ENCODE measurements at regions not wholly inside any gene's neighbourhood (a gene's known extent, or its start where the extent isn't known, plus 50 kb on each side); places are given as distances from the start of the nearest gene placed in this dataset.

DNA sequence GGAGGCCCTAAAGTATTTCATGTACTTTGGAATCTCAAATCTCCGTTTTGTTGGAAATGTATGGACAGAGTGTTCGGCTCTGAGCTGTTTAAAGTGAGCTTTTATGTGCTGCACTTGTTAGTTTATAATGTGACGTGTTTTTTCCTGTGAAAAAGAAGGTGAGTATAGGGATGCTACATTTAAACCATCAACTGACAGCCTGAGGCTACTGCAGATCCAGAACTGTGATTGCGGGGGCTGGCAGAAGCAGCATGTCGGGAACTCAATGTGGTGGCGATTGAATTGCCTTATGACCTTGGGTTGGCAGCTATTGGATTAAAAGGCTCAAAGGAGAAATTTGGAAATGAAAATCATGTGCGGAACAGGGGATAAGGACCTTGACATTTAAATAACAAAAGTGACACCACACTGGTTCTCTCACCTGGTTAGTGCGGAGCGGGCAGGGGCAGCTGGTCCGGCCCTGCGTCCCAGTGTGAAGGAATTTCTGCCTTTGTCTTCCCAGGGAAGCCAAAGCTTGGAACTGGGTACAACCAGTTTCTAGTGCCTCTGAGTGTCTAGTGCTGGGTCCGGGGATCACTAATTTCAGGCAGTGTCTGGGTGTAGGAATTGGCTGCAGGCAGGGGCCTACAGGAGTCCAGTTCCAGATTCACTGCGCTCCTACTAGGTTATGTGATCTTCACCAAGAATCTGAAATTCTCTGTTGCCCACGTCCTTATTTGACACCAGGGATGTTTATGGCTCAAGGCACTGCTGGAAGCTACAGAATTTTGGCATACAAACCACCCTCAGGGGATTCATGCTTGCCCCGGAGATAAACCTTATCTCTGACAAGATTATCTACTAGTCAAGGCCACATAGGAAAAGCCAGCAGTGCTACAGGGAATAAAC, 120.7 kb upstream of the ERCC6L2 start:
- H3K14ac ChIP-seq (ENCODE audit: low read length): no peak overlapping the region
- H2BK5ac ChIP-seq (ENCODE audit: low read length): no peak overlapping the region
- H3K4ac ChIP-seq (ENCODE audit: low read length): no peak overlapping the region
- no peak overlapping the region for H2BK15ac ChIP-seq (ENCODE audit: low read length)
- no peak overlapping the region for H4K8ac ChIP-seq (ENCODE audit: low read depth, low read length)
- no peak for DNase-seq (ENCODE audit: low spot score)
- no peaks in the 10 kb centered on the region for H3K9me3 ChIP-seq (replicated peaks in 1 of 2; ENCODE audit: control insufficient read depth in 2 of 2, insufficient read depth in 1 of 2, low read depth in 1 of 2, low read length in 2 of 2)
- H4K91ac ChIP-seq (ENCODE audit: low read depth, low read length, poor library complexity): no peak overlapping the region
- no peak overlapping the region for H2BK120ac ChIP-seq (ENCODE audit: low read depth, low read length)
- WGBS, 2 donors (ENCODE audit: extremely low coverage in 2 of 2, insufficient read length in 2 of 2, insufficient replicate concordance in 1 of 2): no CpG with 5 or more reads among the region's 15 CpGs
- no peak overlapping the region for H2AK5ac ChIP-seq (ENCODE audit: low read depth, low read length)
- no peak overlapping the region for H3K4me2 ChIP-seq (ENCODE audit: insufficient read depth, low read length, poor library complexity, severe bottlenecking)
- no peaks in the 10 kb centered on the region for H3K36me3 ChIP-seq (replicated peaks in 1 of 2; ENCODE audit: control insufficient read depth in 2 of 2, insufficient read depth in 2 of 2, low read length in 2 of 2)
- peaks cover 7 to 30% of the 10 kb centered on the region in 2 donors for H3K4me1 ChIP-seq (ENCODE audit: control insufficient read depth in 2 of 2, insufficient read depth in 1 of 2, low read depth in 1 of 2, low read length in 2 of 2)
- H2BK12ac ChIP-seq (ENCODE audit: low read length): no peak overlapping the region
- no peak overlapping the region for H3K9ac ChIP-seq (ENCODE audit: low read depth, low read length, poor library complexity)
- no peak overlapping the region for H3K4me3 ChIP-seq (ENCODE audit: low read length in 2 of 2)
- peaks cover 0 to 10% (median 0%) of the 10 kb centered on the region in 3 experiments for H3K27me3 ChIP-seq (ENCODE audit: control insufficient read depth in 3 of 3, insufficient read depth in 3 of 3, low read depth in 1 of 3, low read length in 3 of 3)
- no peaks in the 10 kb centered on the region for H3K79me1 ChIP-seq (ENCODE audit: low read depth, low read length)
- no peak overlapping the region for H3K18ac ChIP-seq (ENCODE audit: low read length)
- H3K27ac ChIP-seq (replicated peaks; ENCODE audit: low read length): no peak overlapping the region
- H3K23ac ChIP-seq (ENCODE audit: low read depth, low read length, poor library complexity): no peak overlapping the region
- H2AFZ ChIP-seq (ENCODE audit: low read length): peak overlapping the region; percentile 12

- H3K9ac ChIP-seq (ENCODE audit: low read depth, low read length, poor library complexity): no peak overlapping the region
- H3K9me3 ChIP-seq (replicated peaks in 1 of 2; ENCODE audit: control insufficient read depth in 2 of 2, insufficient read depth in 1 of 2, low read depth in 1 of 2, low read length in 2 of 2): no peaks in the 10 kb centered on the region
- no peaks in the 10 kb centered on the region for H3K36me3 ChIP-seq (replicated peaks in 1 of 2; ENCODE audit: control insufficient read depth in 2 of 2, insufficient read depth in 2 of 2, low read length in 2 of 2)
- H4K8ac ChIP-seq (ENCODE audit: low read depth, low read length): no peak overlapping the region
- H2BK15ac ChIP-seq (ENCODE audit: low read length): no peak overlapping the region
- no peak overlapping the region for H2BK120ac ChIP-seq (ENCODE audit: low read depth, low read length)
- H2BK5ac ChIP-seq (ENCODE audit: low read length): no peak overlapping the region
- peaks cover 7 to 30% of the 10 kb centered on the region in 2 donors for H3K4me1 ChIP-seq (ENCODE audit: control insufficient read depth in 2 of 2, insufficient read depth in 1 of 2, low read depth in 1 of 2, low read length in 2 of 2)
- no peak overlapping the region for H3K14ac ChIP-seq (ENCODE audit: low read length)
- H3K79me1 ChIP-seq (ENCODE audit: low read depth, low read length): no peaks in the 10 kb centered on the region
- H2BK12ac ChIP-seq (ENCODE audit: low read length): no peak overlapping the region
- H2AK5ac ChIP-seq (ENCODE audit: low read depth, low read length): no peak overlapping the region
- H3K4me2 ChIP-seq (ENCODE audit: insufficient read depth, low read length, poor library complexity, severe bottlenecking): no peak overlapping the region
- H3K4ac ChIP-seq (ENCODE audit: low read length): no peak overlapping the region
- no CpG with 5 or more reads among the region's 7 CpGs for WGBS, 2 donors (ENCODE audit: extremely low coverage in 2 of 2, insufficient read length in 2 of 2, insufficient replicate concordance in 1 of 2)
- no peak overlapping the region for H3K4me3 ChIP-seq (ENCODE audit: low read length in 2 of 2)
- no peak overlapping the region for H3K18ac ChIP-seq (ENCODE audit: low read length)
- DNase-seq (ENCODE audit: low spot score): no peak
- H3K27ac ChIP-seq (replicated peaks; ENCODE audit: low read length): no peak overlapping the region
- no peak overlapping the region for H4K91ac ChIP-seq (ENCODE audit: low read depth, low read length, poor library complexity)
- no peak overlapping the region for H3K23ac ChIP-seq (ENCODE audit: low read depth, low read length, poor library complexity)
- peaks cover 0 to 10% (median 0%) of the 10 kb centered on the region in 3 experiments for H3K27me3 ChIP-seq (ENCODE audit: control insufficient read depth in 3 of 3, insufficient read depth in 3 of 3, low read depth in 1 of 3, low read length in 3 of 3)
- H2AFZ ChIP-seq (ENCODE audit: low read length): peak overlapping the region; percentile 81
These were observed 121.6 kb upstream of the ERCC6L2 start for GRCh38 chr9:95753762-95754465.

DNA sequence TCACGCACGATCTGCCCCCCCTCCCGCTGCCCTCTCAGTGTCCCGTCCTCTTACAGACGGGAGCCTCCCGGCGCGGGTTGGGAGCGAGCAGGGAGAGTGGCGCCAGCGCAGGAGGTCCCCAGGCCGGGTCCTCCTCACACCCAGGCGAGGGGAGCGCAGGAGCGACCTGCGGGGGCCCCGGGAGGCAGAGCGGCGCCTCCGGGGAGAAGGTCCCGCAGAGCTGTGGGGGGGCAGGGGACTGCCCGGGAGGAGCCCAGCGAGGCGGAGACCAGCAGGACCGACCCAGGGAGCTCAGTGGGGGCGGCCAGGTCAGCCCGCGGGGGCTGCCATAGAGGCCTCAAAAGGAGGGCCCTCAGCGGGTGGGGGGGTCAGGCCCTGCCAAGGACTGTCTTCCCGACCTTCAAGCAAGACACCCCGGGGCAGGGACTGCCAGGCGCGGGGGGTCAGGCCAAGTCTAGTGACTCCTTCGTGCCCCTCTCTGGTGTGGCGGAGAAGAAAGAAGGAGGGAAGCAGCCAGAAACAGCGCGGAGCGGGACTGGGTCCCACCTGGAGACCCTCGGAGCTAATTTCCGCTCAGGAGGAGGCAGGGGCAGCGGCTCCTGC, 123.3 kb upstream of the ERCC6L2 start:
- no peak for DNase-seq (ENCODE audit: low spot score)
- no peak overlapping the region for H3K9ac ChIP-seq (ENCODE audit: low read depth, low read length, poor library complexity)
- H3K27ac ChIP-seq (replicated peaks; ENCODE audit: low read length): no peak overlapping the region
- H2BK12ac ChIP-seq (ENCODE audit: low read length): no peak overlapping the region
- H2BK15ac ChIP-seq (ENCODE audit: low read length): peak overlapping the region; percentile 74
- H3K18ac ChIP-seq (ENCODE audit: low read length): peak overlapping the region; percentile 93
- H3K4me3 ChIP-seq (ENCODE audit: low read length in 2 of 2): peak overlapping the region in 1 of 2 donors; percentile 53
- no peaks in the 10 kb centered on the region for H3K36me3 ChIP-seq (replicated peaks in 1 of 2; ENCODE audit: control insufficient read depth in 2 of 2, insufficient read depth in 2 of 2, low read length in 2 of 2)
- H3K79me1 ChIP-seq (ENCODE audit: low read depth, low read length): no peaks in the 10 kb centered on the region
- H3K9me3 ChIP-seq (replicated peaks in 1 of 2; ENCODE audit: control insufficient read depth in 2 of 2, insufficient read depth in 1 of 2, low read depth in 1 of 2, low read length in 2 of 2): no peaks in the 10 kb centered on the region
- H3K14ac ChIP-seq (ENCODE audit: low read length): no peak overlapping the region
- H3K4me1 ChIP-seq (ENCODE audit: control insufficient read depth in 2 of 2, insufficient read depth in 1 of 2, low read depth in 1 of 2, low read length in 2 of 2): peaks cover 7 to 27% of the 10 kb centered on the region in 2 donors
- H2BK120ac ChIP-seq (ENCODE audit: low read depth, low read length): no peak overlapping the region
- no peak overlapping the region for H2BK5ac ChIP-seq (ENCODE audit: low read length)
- WGBS, 2 donors (ENCODE audit: extremely low coverage in 2 of 2, insufficient read length in 2 of 2, insufficient replicate concordance in 1 of 2): no CpG with 5 or more reads among the region's 41 CpGs
- H4K91ac ChIP-seq (ENCODE audit: low read depth, low read length, poor library complexity): no peak overlapping the region
- H4K8ac ChIP-seq (ENCODE audit: low read depth, low read length): no peak overlapping the region
- no peak overlapping the region for H3K4ac ChIP-seq (ENCODE audit: low read length)
- H2AK5ac ChIP-seq (ENCODE audit: low read depth, low read length): no peak overlapping the region
- H3K23ac ChIP-seq (ENCODE audit: low read depth, low read length, poor library complexity): peak overlapping the region; percentile 82
- no peak overlapping the region for H2AFZ ChIP-seq (ENCODE audit: low read length)
- peaks cover 0 to 10% (median 0%) of the 10 kb centered on the region in 3 experiments for H3K27me3 ChIP-seq (ENCODE audit: control insufficient read depth in 3 of 3, insufficient read depth in 3 of 3, low read depth in 1 of 3, low read length in 3 of 3)
- peak overlapping the region; percentile 58 for H3K4me2 ChIP-seq (ENCODE audit: insufficient read depth, low read length, poor library complexity, severe bottlenecking)

- Histone ChIP-seq H3K27me3 (ENCODE audit: control insufficient read depth in 3 of 3, insufficient read depth in 3 of 3, low read depth in 1 of 3, low read length in 3 of 3) (peaks cover 0 to 10% (median 0%) of the 10 kb centered on the region in 3 experiments), H3K4me1 (ENCODE audit: control insufficient read depth in 2 of 2, insufficient read depth in 1 of 2, low read depth in 1 of 2, low read length in 2 of 2) (peaks cover 7 to 20% of the 10 kb centered on the region in 2 donors), H3K18ac (ENCODE audit: low read length) (no peak overlapping the region), H3K14ac (ENCODE audit: low read length) (no peak overlapping the region), H3K27ac (replicated peaks; ENCODE audit: low read length) (no peak overlapping the region), H3K4me3 (ENCODE audit: low read length in 2 of 2) (no peak overlapping the region), H3K4ac (ENCODE audit: low read length) (no peak overlapping the region), H3K9me3 (replicated peaks in 1 of 2; ENCODE audit: control insufficient read depth in 2 of 2, insufficient read depth in 1 of 2, low read depth in 1 of 2, low read length in 2 of 2) (no peaks in the 10 kb centered on the region), H2BK15ac (ENCODE audit: low read length) (no peak overlapping the region), H4K8ac (ENCODE audit: low read depth, low read length) (no peak overlapping the region), H3K79me1 (ENCODE audit: low read depth, low read length) (no peaks in the 10 kb centered on the region), H3K36me3 (replicated peaks in 1 of 2; ENCODE audit: control insufficient read depth in 2 of 2, insufficient read depth in 2 of 2, low read length in 2 of 2) (no peaks in the 10 kb centered on the region), H2BK12ac (ENCODE audit: low read length) (no peak overlapping the region), H3K4me2 (ENCODE audit: insufficient read depth, low read length, poor library complexity, severe bottlenecking) (no peak overlapping the region), H3K9ac (ENCODE audit: low read depth, low read length, poor library complexity) (no peak overlapping the region), H2BK5ac (ENCODE audit: low read length) (no peak overlapping the region), H2AFZ (ENCODE audit: low read length) (no peak overlapping the region), H2BK120ac (ENCODE audit: low read depth, low read length) (no peak overlapping the region), H4K91ac (ENCODE audit: low read depth, low read length, poor library complexity) (no peak overlapping the region), H3K23ac (ENCODE audit: low read depth, low read length, poor library complexity) (no peak overlapping the region), H2AK5ac (ENCODE audit: low read depth, low read length) (no peak overlapping the region)
- no CpG with 5 or more reads among the region's 2 CpGs for WGBS, 2 donors (ENCODE audit: extremely low coverage in 2 of 2, insufficient read length in 2 of 2, insufficient replicate concordance in 1 of 2)
- DNase-seq (ENCODE audit: low spot score): no peak
These were observed 124.0 kb upstream of the ERCC6L2 start for GRCh38 chr9:95751520-95751790.
